SK-N-SH treated with all-trans-retinoic acid at 6 μM for 48 hours (cell line): ENCODE measurements at regions not wholly inside any gene's neighbourhood (a gene's known extent, or its start where the extent isn't known, plus 50 kb on each side); places are given as distances from the start of the nearest gene placed in this dataset.

ENCODE experiments used
- ATAC-seq: fragments of 200-7000 bp; cut with Tn5 transposase; 3 replicates; pipeline ENCODE4 v1.9.1; 2020; ENCODE audit warnings: mild to moderate bottlenecking, moderate library complexity
- ARNTL ChIP-seq: fragments of 450-650 bp; formaldehyde crosslinking; IDR thresholded peaks from 2 replicates; pipeline ENCODE4 v1.5.0; 2020; ENCODE audit warnings: low read depth, mild to moderate bottlenecking, moderate library complexity, borderline replicate concordance
- ESRRG ChIP-seq: fragments of 250-450 bp; sonication (Bioruptor Pico); IDR thresholded peaks from 2 replicates; pipeline ENCODE4 v1.6.1; 2021; ENCODE audit warnings: mild to moderate bottlenecking
- GLIS3 ChIP-seq: fragments of 250-450 bp; sonication (Bioruptor Pico); IDR thresholded peaks from 2 replicates; pipeline ENCODE4 v1.5.0; 2020; ENCODE audit warnings: mild to moderate bottlenecking, moderate library complexity
- ISL1 ChIP-seq: fragments of 250-450 bp; sonication (Bioruptor Pico); IDR thresholded peaks from 2 replicates; pipeline ENCODE4 v2.1.2; 2022; ENCODE audit warnings: mild to moderate bottlenecking, moderate library complexity
- POU6F1 ChIP-seq: fragments of 250-450 bp; sonication (Bioruptor Pico); IDR thresholded peaks from 2 replicates; pipeline ENCODE4 v1.8.0; 2021; ENCODE audit warnings: low read depth, mild to moderate bottlenecking, moderate library complexity, borderline replicate concordance
- PPARA ChIP-seq: fragments of 250-450 bp; sonication (Bioruptor Pico); IDR thresholded peaks from 2 replicates; pipeline ENCODE4 v1.5.0; 2020; ENCODE audit warnings: mild to moderate bottlenecking, borderline replicate concordance
- RARB ChIP-seq: fragments of 250-450 bp; sonication (Bioruptor Pico); IDR thresholded peaks from 2 replicates; pipeline ENCODE4 v1.8.0; 2021; ENCODE audit warnings: mild to moderate bottlenecking, moderate library complexity
- SNAI2 ChIP-seq: fragments of 250-450 bp; sonication (Bioruptor Pico); IDR thresholded peaks from 2 replicates; pipeline ENCODE4 v1.5.0; 2020; ENCODE audit warnings: mild to moderate bottlenecking, moderate library complexity
- TOX ChIP-seq: fragments of 250-450 bp; sonication (Bioruptor Pico); IDR thresholded peaks from 2 replicates; pipeline ENCODE4 v1.8.0; 2021; ENCODE audit warnings: mild to moderate bottlenecking, moderate library complexity, borderline replicate concordance
- TSHZ2 ChIP-seq: fragments of 250-450 bp; sonication (Bioruptor Pico); IDR thresholded peaks from 2 replicates; pipeline ENCODE4 v1.5.0; 2020; ENCODE audit warnings: mild to moderate bottlenecking, moderate library complexity
- ZC3H10 ChIP-seq: fragments of 250-450 bp; sonication (Bioruptor Pico); IDR thresholded peaks from 2 replicates; pipeline ENCODE4 v1.5.1; 2021; ENCODE audit warnings: mild to moderate bottlenecking, moderate library complexity
- ZFP3 ChIP-seq: fragments of 250-450 bp; sonication (Bioruptor Pico); IDR thresholded peaks from 2 replicates; pipeline ENCODE4 v1.5.0; 2020; ENCODE audit warnings: mild to moderate bottlenecking, moderate library complexity
- ZFP30 ChIP-seq: fragments of 450-650 bp; formaldehyde crosslinking; IDR thresholded peaks from 2 replicates; pipeline ENCODE4 v1.5.0; 2022; ENCODE audit warnings: mild to moderate bottlenecking, moderate library complexity
- ZNF565 ChIP-seq: fragments of 450-650 bp; formaldehyde crosslinking; conservative IDR thresholded peaks from 2 replicates; pipeline ENCODE4 v1.5.0; 2020; ENCODE audit warnings: low read depth, mild to moderate bottlenecking, moderate library complexity
- ZNF70 ChIP-seq: fragments of 450-650 bp; formaldehyde crosslinking; IDR thresholded peaks from 2 replicates; pipeline ENCODE4 v1.5.0; 2020; ENCODE audit warnings: mild to moderate bottlenecking, moderate library complexity
- ZNF8 ChIP-seq: fragments of 450-650 bp; formaldehyde crosslinking; IDR thresholded peaks from 2 replicates; pipeline ENCODE4 v1.5.0; 2020; ENCODE audit warnings: mild to moderate bottlenecking, moderate library complexity
- TF ChIP-seq, protein P1 (sequence below): fragments of 250-450 bp; sonication (Bioruptor Pico); IDR thresholded peaks from 2 replicates; pipeline ENCODE4 v1.8.0; 2020; ENCODE audit warnings: mild to moderate bottlenecking, moderate library complexity, borderline replicate concordance
- TF ChIP-seq, protein P2 (sequence below): fragments of 250-450 bp; sonication (Bioruptor Pico); IDR thresholded peaks from 2 replicates; pipeline ENCODE4 v1.5.1; 2020; ENCODE audit warnings: low read depth, mild to moderate bottlenecking, moderate library complexity
- TF ChIP-seq, protein P3 (sequence below): fragments of 250-450 bp; sonication (Bioruptor Pico); IDR thresholded peaks from 2 replicates; pipeline ENCODE4 v1.5.1; 2021; ENCODE audit warnings: mild to moderate bottlenecking, moderate library complexity

DNA sequence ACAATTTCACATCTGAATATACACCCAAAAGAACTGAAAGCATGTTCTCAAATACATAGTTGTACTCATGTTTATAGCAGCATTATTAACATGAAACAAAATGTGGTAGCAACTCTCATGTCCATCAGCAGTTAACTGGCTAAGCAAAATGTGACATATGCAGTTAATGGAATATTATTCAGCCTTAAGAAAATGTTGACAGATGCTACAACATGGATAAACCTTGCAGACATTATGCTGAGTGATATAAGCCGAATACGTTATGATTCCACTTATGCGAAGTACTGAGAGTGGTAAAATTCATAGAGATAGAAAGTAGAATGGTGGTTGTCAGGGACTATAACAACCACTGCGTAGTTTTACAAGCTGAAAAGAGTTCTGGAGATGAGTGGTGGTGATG, 1469.0 kb upstream of the ACO1 start:
- no peak for ATAC-seq
- TF ChIP-seq ESRRG (CRISPR knock-in tag), result no peak
- TF ChIP-seq GLIS3 (CRISPR knock-in tag), result no peak
- TF ChIP-seq, protein P1, sequence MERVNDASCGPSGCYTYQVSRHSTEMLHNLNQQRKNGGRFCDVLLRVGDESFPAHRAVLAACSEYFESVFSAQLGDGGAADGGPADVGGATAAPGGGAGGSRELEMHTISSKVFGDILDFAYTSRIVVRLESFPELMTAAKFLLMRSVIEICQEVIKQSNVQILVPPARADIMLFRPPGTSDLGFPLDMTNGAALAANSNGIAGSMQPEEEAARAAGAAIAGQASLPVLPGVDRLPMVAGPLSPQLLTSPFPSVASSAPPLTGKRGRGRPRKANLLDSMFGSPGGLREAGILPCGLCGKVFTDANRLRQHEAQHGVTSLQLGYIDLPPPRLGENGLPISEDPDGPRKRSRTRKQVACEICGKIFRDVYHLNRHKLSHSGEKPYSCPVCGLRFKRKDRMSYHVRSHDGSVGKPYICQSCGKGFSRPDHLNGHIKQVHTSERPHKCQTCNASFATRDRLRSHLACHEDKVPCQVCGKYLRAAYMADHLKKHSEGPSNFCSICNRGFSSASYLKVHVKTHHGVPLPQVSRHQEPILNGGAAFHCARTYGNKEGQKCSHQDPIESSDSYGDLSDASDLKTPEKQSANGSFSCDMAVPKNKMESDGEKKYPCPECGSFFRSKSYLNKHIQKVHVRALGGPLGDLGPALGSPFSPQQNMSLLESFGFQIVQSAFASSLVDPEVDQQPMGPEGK (CRISPR knock-in tag), result no peak
- TF ChIP-seq SNAI2 (CRISPR knock-in tag), result no peak
- TF ChIP-seq POU6F1, result no peak
- TF ChIP-seq ZFP30 (CRISPR knock-in tag), result no peak
- no peak for TF ChIP-seq ZNF8 (CRISPR knock-in tag)
- no peak for TF ChIP-seq RARB (CRISPR knock-in tag)
- TF ChIP-seq ZNF70, result no peak
- no peak for TF ChIP-seq ZFP3
- no peak for TF ChIP-seq TOX (CRISPR knock-in tag)
- TF ChIP-seq, protein P2, sequence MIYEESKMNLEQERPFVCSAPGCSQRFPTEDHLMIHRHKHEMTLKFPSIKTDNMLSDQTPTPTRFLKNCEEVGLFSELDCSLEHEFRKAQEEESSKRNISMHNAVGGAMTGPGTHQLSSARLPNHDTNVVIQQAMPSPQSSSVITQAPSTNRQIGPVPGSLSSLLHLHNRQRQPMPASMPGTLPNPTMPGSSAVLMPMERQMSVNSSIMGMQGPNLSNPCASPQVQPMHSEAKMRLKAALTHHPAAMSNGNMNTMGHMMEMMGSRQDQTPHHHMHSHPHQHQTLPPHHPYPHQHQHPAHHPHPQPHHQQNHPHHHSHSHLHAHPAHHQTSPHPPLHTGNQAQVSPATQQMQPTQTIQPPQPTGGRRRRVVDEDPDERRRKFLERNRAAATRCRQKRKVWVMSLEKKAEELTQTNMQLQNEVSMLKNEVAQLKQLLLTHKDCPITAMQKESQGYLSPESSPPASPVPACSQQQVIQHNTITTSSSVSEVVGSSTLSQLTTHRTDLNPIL (CRISPR knock-in tag), result no peak
- TF ChIP-seq ZNF565 (CRISPR knock-in tag), result no peak
- TF ChIP-seq ZC3H10, result no peak
- no peak for TF ChIP-seq ARNTL (CRISPR knock-in tag)
- no peak for TF ChIP-seq TSHZ2 (CRISPR knock-in tag)

DNA sequence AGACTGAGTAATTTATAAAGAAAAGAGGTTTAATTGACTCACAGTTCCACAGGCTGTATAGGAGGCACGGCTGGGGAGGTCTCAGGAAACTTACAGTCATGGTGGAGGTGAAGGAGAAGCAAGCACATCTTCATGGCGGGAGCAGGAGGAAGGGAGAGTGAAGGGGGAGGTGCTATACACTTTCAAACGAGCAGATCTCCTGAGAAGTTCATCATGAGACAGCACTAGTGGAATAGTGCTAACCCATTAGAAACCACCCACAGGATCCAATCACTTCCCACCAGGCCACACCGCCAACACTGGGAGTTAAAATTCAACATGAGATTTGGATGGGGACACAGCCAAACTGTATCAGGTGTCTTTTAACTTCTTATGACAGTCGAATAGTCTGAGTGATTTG, 1459.3 kb upstream of the ACO1 start:
- TF ChIP-seq, protein P2 (CRISPR knock-in tag), result no peak
- TF ChIP-seq PPARA (CRISPR knock-in tag), result no peak
- no peak for TF ChIP-seq ISL1 (CRISPR knock-in tag)
- TF ChIP-seq POU6F1, result no peak
- TF ChIP-seq ZNF565 (CRISPR knock-in tag), result no peak
- TF ChIP-seq, protein P1 (CRISPR knock-in tag), result no peak
- no peak for TF ChIP-seq ZC3H10
- TF ChIP-seq GLIS3 (CRISPR knock-in tag), result no peak
- TF ChIP-seq, protein P3, sequence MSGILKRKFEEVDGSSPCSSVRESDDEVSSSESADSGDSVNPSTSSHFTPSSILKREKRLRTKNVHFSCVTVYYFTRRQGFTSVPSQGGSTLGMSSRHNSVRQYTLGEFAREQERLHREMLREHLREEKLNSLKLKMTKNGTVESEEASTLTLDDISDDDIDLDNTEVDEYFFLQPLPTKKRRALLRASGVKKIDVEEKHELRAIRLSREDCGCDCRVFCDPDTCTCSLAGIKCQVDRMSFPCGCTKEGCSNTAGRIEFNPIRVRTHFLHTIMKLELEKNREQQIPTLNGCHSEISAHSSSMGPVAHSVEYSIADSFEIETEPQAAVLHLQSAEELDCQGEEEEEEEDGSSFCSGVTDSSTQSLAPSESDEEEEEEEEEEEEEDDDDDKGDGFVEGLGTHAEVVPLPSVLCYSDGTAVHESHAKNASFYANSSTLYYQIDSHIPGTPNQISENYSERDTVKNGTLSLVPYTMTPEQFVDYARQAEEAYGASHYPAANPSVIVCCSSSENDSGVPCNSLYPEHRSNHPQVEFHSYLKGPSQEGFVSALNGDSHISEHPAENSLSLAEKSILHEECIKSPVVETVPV (CRISPR knock-in tag), result no peak
- TF ChIP-seq, all 23 proteins: peak for 0
- ATAC-seq, result no peak
